ENCODE measurements at regions not wholly inside any gene's neighbourhood (a gene's known extent, or its start where the extent isn't known, plus 50 kb on each side); places are given as distances from the start of the nearest gene placed in this dataset.

- TF ChIP-seq EZH2 (IDR thresholded peaks at IDR 0.05; ENCODE audit: low read depth, unreplicated experiment) (no peak), ZNF114 (CRISPR knock-in tag; IDR thresholded peaks at IDR 0.05) (no peak), POLR2AphosphoS5 (IDR thresholded peaks at IDR 0.05; ENCODE audit: low read depth) (no peak), CTCF (conservative IDR thresholded peaks at IDR 0.05; ENCODE audit: low read depth in 2 of 2) (no peak), REST (IDR thresholded peaks at IDR 0.05; ENCODE audit: unreplicated experiment) (no peak), EZH2phosphoT487 (IDR thresholded peaks at IDR 0.05; ENCODE audit: unreplicated experiment) (no peak), JUNB (IDR thresholded peaks at IDR 0.05; ENCODE audit: unreplicated experiment) (no peak), ETS1 (IDR thresholded peaks at IDR 0.05) (no peak), ZNF331 (CRISPR knock-in tag; IDR thresholded peaks at IDR 0.05; ENCODE audit: low read depth) (no peak), CREB1 (CRISPR knock-in tag; IDR thresholded peaks at IDR 0.05; ENCODE audit: low read depth) (no peak), NANOG (IDR thresholded peaks at IDR 0.05; ENCODE audit: borderline replicate concordance) (no peak), STAT1 (IDR thresholded peaks at IDR 0.05; ENCODE audit: unreplicated experiment) (no peak)
Measured at GRCh38 chr5:74248576-74248975, 392.0 kb downstream of the ENC1 start.

Measured in GM23338 (cell line).